Endothelial cell of hepatic sinusoid (primary cell): ENCODE measurements at regions not wholly inside any gene's neighbourhood (a gene's known extent, or its start where the extent isn't known, plus 50 kb on each side); places are given as distances from the start of the nearest gene placed in this dataset.

Experiments
- in situ Hi-C: cut with HindIII; loops from 2 replicates; pipeline ENCODE4 v1.10.0; 2017; ENCODE audit warnings: low sequenced_read_pairs

GRCh38 chr2:147482916-147483669 lies 361.7 kb upstream of the ACVR2A start:
- in situ Hi-C loops, result no loop called here

DNA sequence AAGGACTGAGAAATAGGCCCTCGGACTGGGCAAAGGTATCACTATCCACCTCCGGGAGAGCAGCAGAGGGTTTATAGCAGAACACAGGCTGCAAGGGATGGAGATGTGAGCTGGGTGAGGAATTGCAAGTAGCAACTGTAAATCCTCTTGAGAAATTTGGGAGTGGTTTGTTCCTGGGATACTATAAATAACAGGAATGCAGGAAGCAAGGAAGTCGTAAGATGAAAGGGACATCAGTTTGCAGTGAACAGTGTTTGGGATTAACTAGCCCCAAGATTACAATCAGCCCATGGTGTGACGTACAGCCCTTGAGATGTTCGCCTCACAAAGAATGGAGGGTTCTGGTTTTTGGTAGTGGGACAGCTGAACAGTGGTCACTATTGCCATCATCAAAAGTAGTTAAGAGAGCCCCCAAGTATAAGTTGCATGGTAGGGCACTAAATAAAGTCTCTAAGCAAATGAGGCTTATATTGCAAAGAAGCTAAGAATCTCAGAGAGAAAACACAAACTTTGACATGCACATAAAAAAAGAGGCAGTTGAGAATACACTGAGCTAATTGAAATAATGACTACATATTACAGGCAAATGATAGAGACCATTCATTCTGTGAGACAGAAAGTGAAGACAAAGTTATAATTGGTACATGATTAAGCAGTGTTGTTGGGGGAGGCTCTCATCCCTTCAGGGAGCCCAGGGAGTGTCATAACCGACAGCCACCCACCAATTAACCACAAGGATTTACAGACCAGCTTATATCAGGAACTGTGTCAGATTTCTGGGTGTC lies 362.5 kb upstream of the ACVR2A start:
- in situ Hi-C loops, result no loop called here

- in situ Hi-C loops, result no loop called here
Measured at GRCh38 chr2:147479358-147479757, 365.5 kb upstream of the ACVR2A start.

- in situ Hi-C loops, result no loop called here
Measured at GRCh38 chr2:147473075-147473474, 371.8 kb upstream of the ACVR2A start.

DNA sequence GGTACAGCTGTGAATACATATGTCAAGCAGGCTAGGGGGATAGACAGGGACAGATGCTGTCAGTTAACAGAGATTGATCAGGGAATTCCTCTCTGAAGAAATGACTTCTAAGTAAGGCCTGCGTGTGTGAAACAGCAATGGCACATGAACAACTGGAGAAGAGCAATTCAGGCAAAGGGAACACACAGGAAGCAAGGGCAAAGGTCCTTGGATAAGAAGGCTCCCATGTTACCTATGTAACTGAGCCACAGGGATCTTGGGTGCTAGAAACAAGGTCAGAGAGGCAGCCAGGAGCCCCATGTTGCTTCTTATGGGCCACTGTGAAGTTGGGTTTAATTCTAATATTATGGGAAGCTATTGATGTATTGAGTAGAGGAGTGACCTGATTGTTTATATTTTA lies 373.7 kb upstream of the ACVR2A start:
- in situ Hi-C loops, result no loop called here

GRCh38 chr2:147469471-147469870 lies 375.4 kb upstream of the ACVR2A start:
- in situ Hi-C loops, result no loop called here

DNA sequence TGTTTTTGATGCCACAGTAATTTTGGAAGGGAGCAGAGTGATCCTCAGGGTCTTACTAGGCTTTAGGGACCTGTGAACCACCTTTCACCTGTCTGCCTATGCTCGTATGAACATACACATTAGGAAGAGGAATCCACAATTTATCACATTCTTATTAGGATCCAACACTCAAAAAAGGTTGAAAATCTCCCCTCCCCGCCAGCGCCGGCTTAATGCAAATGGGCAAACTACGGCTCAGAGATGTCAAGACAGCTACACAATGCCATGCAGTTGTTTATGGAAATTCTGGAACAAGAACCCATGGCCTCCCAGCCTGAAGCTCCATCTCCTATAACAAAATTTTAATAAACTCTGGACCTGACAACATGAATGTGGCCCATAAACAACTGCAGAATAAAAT lies 375.9 kb upstream of the ACVR2A start:
- in situ Hi-C loops, result no loop called here

DNA sequence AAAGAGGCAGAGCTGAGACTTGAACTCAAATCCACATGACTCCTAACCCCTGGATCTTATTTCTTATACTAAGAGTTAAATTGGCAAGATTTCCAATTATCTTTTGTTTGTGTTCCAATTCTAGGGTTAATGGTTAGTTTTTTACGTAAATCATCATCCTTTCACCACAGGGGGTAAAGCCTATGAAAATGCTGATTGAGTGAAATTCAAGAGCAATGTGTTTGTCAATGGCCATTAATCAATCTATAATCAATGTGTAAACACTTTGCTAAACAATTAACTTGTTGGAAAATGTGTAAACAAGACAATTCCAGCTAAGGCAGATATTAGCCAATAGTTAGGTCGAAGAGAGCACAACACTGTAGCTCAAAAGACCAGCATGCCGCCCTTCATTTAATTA lies 376.5 kb upstream of the ACVR2A start:
- in situ Hi-C loops, result no loop called here

- in situ Hi-C loops, result no loop called here
Measured at GRCh38 chr2:147467441-147467840, 377.4 kb upstream of the ACVR2A start.

- in situ Hi-C loops, result no loop called here
Measured at GRCh38 chr2:147464737-147465357, 380.0 kb upstream of the ACVR2A start.

DNA sequence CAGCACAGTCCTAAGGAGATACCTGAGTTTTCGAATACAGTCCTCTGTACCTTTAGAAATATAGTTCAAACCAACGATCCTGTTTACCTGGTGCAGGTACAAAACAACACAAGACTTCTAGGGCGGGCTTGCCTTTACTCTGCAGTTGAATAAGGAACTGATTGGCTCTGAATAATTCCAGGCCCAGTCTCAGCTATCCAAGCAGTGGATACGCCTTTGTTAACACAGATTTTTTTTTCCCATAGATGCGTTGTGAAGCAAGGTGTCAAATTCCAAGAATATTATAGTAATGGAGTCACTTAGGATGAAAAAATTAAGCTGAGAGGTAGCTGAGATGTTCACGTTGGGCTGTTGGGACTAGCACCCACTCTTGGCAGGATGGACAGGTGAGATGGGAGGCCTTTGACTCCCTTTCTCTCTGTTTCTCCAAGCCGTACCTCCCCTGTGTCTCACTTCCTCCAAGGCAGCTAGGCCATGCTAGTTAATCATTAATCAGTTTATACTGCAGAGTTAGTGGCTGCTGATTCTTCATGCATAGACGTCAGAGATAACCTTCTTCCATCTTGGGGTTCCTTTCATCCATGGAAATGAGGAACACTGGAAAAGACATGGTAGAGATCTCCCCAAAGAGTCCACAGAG lies 380.8 kb upstream of the ACVR2A start:
- in situ Hi-C loops, result no loop called here

GRCh38 chr2:147460155-147460554 lies 384.7 kb upstream of the ACVR2A start:
- in situ Hi-C loops, result no loop called here

DNA sequence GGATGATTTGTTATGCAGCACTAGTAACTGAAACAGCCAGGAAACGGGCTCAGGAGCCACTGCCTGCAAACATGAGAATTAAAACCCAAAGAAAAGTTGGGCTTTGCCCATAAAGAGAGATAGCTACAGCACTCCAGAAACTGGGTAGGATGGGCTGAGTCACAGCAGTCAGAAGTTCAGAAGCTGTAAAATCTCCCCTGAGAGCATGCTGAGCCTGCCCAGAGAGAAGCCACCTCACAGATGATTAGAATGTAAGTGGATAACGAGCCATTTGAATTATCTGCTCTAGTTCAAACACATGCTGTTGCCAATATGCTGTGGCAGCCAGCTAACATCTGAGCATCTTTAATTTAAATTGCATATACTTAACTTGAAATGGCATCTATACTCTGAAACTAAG lies 388.1 kb upstream of the ACVR2A start:
- in situ Hi-C loops, result no loop called here

GRCh38 chr2:147451902-147452515 lies 392.8 kb upstream of the ACVR2A start:
- in situ Hi-C loops, result no loop called here

DNA sequence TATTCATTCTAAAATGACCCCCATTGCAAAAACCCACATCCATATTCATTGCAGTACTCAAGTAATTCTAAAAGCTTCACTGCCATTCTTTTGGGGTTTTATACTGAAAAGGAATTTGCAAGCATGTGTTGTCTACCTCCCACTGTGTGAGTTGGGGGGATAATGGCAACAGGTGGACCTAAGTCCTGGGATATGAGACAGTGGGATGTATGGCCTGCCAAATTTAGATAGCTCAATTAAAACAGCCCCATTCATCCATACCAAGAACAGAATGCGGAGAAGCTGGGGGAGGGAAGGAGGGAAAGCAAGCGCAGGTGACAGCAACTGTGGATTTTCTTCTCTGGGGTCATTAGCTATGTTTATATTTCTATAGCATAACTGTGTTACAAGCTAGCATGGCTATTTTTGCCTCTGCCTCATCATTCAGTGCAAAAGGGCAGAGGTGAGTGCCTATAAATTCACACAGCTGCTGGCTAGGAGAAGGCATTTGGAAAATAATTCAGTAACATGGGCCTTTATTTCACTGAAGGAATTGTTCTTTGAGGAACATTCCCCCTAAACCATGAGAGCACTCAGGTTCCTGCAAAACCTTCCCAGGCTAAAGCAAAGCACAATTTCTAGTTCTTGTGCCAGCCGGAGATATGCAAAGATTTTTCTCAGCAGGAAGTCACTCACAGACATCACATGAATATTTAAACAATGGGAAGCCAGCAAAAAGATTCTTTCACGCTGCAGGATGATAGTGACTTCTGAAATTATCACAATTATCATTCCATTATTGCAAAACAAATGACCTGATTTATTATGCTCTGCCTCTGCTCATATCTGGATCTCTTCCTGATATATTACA lies 393.9 kb upstream of the ACVR2A start:
- in situ Hi-C loops, result no loop called here

DNA sequence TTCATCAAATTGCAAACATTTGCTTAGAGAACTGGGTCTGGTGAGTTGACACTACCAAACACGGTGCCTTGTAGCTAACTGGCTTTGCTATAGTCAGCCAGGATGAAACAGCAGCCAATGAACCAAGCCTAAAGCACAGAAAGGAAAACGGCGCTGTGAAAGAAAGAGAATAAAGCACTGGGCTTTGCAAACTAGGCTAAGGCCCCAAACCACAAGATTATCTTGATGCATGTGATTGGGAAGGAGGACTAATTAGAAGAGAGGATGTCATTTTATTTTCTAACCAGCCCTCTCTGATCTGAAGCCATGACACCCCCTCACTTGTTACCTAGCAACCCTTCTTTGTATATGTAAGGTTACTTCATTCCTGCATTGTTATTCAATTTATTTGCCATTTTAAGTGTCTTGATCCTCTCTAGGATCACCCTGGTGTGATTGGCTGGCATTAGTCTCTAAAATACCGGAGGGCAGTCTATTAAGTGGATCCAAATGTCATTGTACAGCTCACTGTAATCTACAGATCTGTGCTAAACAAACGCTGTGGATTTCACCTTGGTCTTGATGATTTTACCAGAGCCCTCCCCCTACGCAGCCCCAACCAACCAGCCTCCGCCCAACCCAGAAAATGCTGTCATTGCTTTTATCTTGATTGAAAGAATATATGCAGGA lies 395.4 kb upstream of the ACVR2A start:
- in situ Hi-C loops, result no loop called here

DNA sequence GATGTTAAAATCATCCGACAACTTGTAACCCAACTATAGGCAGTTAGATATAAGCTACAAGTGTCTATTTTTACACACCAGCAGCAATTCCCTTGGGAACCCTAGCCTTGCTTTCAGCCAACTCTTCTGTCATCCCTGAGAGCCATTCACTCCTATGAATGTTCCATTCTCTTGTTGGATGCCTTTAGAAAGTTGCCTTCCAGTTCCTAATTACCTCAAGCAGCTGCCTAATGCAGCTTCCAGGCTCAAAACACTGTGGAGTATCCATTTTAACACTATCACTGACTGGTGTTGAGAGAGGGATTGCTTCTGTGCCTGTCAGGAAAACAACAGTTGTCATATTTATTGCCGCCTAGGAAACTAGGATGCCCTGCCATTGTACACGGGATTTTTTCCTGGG lies 402.0 kb upstream of the ACVR2A start:
- in situ Hi-C loops, result no loop called here

GRCh38 chr2:147441182-147441581 lies 403.6 kb upstream of the ACVR2A start:
- in situ Hi-C loops, result no loop called here

GRCh38 chr2:147440734-147441133 lies 404.1 kb upstream of the ACVR2A start:
- in situ Hi-C loops, result no loop called here

GRCh38 chr2:147439986-147440385 lies 404.8 kb upstream of the ACVR2A start:
- in situ Hi-C loops, result no loop called here
